NCI-H128 (cell line): ENCODE measurements at regions not wholly inside any gene's neighbourhood (a gene's known extent, or its start where the extent isn't known, plus 50 kb on each side); places are given as distances from the start of the nearest gene placed in this dataset.
"Not testable (repeated sequence)": the region's sequence is repeated elsewhere in the genome, so short reads cannot be mapped to it uniquely, and the experiment has no call there.

Experiments
- DNase-seq: peaks from one replicate; lab custom pipeline; 2025; ENCODE audit not compliant: unreplicated experiment; lab: John Stamatoyannopoulos, UW

DNA sequence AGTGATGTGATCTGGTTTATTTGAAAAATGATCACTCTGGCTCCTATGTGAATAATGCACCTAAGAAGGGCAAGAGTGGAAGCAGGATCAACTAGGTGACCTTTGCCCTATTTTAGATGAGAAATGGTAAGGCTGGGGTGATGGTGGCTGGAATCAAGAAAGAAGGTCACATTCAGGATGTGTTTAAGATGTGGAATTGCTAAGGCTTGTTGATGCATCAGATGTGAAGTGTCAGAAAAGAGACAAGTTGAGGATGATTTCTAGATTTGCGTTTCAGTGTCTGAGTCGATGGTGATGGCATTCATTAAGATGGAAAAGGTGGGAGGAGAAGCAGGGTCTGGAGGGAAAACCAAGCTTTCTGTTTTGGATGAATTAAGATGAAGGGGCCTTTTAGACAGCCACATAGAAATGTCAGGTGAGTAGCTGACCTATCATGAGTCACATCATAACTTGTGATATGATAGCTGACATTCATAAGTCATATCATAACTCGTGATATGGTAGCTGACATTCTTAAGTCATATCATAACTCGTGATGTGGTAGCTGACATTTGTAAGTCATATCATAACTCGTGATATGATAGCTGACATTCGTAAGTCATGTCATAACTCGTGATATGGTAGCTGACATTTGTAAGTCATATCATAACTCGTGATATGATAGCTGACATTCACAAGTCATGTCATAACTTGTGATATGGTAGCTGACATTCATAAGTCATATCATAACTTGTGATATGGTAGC lies 101.2 kb upstream of the SEC11C start:
- DNase-seq = no peak

DNA sequence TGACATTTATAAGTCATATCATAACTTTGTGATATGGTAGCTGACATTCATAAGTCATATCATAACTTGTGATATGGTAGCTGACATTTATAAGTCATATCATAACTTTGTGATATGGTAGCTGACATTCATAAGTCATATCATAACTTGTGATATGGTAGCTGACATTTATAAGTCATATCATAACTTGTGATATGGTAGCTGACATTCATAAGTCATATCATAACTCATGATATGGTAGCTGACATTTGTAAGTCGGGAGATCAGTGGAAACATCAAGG lies 100.7 kb upstream of the SEC11C start:
- DNase-seq = not testable (repeated sequence)

DNA sequence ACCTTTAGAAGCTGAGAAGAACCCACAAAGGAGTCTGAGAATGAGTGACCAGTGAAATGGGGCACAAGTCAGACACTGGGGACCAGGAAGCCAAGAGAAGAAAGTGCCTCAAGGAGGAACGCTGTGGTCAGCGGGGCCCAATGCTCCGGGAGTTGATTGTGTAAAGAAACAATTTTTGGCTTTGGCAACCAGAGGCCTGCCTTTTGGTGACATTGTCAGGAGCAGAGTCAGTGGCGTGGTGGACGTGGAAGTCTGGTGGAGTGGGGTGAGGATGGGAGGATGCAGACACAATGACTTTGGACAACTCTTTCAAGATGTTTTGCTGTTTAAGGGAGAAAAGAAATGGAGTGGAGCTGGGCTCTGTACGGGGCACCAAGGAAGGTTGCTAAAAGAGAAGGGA lies 100.2 kb upstream of the SEC11C start:
- no peak for DNase-seq

DNA sequence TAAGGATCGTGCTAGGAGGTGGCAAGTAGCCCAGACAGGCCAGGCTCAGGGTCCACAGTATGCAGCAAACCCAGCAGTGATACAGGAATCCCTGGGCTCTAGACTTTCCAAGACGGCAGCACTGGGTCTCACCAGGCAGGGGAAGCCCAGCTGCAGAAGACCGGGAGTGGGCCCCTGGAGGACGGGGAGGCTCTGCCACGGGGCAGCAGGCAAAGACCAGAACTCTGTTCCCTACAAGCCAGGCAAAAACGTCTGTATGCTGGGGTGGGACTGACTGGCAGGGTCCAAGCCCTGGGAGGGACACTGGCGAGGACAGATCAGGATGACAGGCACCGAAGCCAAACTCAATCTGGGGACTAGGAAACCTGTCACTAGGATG lies 98.9 kb upstream of the SEC11C start:
- no peak for DNase-seq

DNA sequence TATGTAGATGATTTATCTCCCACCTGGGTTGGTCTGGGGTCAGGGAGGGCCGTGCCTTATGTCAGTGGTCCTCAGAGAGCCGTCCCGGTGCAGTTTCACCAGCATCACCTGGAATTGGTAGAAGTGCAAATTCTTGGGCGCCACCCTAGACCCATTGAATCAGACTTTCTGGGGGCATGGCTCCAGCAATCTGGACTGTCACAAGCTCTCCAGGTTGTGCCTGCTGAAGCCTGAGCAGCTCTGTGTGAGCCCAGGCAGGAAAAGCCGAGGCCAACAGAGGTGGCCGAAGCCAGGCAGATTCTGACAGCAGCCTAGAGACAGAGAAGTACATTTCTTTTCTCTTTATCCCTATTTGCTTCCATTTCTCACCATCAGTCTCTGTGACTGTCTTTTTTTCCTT lies 98.4 kb upstream of the SEC11C start:
- DNase-seq = no peak

DNA sequence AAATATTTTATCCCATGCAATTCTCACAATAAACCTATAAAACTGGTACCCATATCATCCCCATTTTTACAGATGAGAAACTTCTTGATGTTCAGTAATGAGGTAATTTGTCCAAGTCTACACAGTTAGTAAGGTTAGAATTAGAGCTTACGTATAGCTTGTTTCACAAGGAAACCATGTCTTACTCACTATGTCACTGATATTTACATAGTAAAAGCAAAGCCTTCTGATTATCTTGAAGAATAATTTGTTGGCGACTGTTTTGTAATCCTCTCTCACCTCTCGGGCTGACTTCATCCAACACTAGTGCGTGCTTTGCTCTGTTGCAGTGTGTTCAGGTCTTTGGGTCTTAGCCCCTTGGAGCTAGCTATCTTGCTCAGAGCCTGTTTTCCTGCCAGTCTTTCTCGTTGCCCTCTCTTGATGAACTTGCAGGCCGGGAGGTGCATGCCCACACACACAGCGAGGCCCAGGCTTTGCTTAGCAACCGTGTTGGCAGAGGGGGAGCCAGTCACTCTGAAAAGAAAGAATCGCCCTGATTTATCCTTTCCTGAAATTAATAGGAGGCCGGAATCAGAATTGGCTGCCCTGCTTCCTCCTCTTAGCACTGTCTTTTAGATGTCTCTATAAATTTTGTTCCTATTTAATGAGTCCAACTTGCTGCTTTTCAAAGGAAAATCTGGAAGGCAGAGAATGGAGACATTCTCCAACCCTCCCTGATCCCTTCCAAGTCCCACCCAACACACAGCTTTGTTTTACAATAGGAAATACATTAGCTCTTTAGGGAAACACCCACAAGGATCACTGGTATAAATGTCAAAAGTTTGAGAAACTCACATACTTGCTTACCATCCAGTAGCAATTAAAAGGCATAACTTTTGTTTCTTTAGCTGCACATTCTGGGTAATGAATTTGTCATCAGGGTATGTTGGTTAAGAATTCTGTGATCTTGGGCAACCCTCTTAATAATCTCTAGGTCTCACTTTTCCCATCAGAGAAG lies 97.6 kb upstream of the SEC11C start:
- no peak for DNase-seq

DNA sequence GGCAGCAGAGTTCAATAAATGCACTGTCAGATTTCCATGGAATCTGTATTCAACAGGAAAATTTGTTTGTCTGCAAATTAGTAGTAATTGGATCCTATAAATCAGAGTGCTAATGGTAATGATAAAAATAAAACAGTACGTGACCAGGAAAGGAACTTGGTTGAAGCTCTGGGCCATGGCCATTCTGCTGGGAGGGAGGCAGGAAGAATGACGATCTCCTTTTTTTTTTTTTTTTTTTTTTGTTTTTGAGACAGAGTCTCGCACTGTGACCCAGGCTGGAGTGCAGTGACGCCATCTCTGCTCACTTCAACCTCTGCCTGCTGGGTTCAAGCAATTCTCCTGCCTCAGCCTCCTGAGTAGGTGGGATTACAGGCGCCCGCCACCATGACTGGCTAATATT lies 94.8 kb upstream of the SEC11C start:
- no peak for DNase-seq

DNA sequence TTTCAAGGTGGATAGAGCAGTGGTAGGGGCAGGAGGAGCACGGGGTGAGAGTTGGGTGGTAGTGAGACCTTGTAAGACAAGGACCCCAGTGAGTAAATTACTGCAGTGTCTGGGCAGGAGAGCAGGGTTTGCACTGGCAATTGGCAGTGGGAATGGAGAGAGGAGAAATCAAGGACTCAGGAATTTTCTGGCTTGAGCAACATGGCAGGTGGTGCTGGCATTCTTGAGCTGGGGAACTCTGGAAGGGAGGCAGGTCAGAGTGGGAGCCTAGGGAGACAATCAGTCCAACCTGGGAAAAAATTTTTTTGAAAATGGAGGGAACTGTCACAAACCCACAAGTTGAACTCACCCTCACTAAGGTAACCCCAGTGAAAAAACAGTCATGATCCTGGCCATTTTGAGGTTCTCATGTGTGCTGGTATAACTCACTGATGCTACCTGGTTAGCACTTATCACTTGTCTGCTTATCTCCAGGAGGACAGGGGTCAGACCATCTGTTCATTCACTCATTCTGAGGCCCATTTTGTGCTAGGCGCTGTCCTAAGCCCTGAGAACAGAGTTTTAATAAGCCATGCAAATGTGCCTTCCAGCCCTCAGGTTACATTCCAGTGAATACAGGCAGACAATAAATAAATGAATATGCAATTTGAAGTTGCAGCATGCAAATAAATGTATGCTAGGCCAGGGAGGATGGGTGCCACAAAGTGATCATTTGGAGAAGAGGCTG lies 92.2 kb upstream of the SEC11C start:
- no peak for DNase-seq

DNA sequence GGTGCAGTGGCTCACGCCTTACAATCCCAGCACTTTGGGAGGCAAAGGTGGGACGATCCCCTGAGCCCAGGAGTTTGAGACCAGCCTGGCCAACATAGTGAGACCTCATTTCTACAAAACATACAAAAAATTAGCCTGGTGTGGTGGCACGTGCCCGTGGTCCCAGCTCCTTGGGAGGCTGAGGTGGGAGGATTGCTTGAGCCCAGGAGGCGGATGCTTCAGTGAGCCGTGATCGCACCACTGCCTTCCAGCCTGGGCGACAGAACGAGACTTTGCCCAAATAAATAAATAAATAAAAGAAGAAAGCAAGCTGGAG lies 91.7 kb upstream of the SEC11C start:
- no peak for DNase-seq

DNA sequence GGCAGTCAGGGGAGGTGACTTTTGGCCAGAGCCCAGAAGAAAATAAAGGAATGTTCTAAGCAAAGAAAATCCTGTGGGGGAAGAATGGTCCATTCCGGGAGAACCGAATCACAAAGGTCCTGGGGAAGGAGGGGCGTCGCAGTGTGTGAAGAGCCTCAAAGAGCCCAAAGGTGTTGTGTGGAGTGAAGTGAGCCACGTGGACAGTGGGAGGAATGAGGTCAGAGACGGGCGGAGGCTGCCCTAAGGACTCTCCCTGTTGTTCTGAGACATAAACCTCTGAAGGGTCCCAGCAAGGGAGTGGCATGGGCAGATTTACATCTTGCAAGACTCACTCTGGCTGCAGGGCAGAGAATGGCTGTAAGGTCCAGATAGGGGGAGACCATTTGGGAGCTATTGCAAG lies 91.3 kb upstream of the SEC11C start:
- DNase-seq = no peak

DNA sequence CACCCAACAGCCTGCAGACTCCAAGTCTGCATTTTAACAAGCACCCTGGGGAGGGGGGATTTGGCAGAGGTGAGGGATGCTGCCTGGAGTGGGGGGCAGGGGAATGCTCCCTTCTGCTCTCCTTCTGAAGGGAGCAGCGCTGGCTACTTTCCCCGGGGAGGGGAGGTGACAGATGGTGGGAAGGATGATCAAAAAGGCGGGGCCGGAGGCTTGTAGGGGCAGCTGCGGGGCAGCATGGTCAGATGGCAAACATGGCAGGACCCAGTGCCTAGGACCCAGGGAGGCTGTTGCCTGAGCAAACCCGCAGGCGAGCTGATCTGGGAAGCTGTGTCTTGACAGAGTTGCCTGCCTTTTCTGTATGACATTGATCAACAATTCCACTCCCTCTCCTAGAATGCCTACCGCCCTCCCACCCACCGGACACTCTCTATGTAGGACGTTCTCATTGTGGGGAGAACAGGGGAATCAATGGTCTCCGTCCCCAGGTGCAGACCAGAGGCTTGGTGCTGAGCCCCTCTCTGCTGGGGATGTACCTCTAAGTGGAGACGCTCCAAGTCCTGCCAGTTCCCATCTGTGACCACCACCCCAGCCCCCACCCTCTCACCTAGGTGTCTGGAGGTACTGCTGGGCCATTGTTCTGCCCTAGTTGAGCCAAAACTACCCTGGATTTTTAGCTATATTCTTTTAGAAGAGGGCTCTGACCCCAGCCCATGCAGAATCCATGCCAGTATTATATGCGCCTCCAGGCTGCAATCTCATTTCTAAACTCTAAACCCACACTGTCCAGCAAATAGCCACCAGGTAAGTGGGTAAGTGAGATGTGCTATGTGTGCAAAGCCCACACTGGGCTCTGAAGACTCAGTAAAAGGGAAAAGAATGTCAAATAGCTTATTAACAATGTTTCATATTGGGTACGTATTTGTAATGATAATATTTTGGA lies 89.7 kb upstream of the SEC11C start:
- DNase-seq = no peak

DNA sequence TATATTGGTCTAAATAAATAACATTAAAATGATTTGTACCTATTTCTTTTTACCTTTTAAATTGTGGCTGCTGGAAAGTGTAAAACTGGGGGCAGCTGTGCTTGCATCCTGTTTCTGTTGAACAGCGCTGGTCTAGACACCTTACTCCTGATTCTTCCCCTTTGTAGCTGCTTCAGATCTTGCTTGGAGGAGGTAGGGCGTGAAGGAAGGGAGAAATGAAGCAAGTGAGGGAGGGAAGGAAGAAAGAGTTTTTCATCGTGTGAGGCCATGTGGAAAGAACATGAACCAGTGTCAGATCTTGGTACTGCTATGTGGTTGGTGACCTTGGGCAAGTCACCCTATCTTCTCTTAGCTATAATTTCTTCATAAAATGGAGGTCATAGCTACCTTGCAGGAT lies 89.0 kb upstream of the SEC11C start:
- DNase-seq = no peak

DNA sequence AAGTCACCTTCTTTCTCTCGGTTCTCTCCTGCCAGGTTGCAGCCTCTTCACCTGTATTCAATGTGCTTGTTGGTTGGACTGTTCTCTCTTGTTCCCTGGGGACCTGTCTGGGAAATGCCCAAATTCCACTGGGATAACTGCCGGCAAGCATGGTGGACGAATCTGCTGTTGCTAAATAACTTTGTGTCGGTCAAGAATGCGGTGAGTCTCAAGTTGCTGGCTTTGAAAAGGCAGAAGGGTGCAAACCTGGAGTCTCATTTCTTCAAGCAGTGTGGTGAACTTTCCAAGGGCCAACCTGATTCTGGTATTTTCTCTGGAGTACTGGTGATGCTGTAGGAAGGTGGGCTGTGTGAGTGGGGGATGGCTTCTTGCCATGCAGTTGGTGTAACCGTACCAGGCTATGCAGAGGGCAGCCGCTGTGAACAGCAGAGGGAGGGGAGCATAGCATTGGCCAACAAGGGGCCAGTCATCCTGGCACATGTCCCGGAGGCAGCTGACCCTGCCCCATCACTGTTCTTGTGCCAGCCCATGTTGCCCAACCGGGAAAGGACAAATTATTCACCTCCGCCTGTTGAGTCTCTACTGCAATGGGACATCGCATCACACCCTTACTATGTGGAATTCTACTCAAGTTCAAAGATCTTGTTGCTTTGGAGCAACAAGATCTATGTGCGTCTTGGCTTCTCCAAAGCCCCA lies 88.1 kb upstream of the SEC11C start:
- no peak for DNase-seq

DNA sequence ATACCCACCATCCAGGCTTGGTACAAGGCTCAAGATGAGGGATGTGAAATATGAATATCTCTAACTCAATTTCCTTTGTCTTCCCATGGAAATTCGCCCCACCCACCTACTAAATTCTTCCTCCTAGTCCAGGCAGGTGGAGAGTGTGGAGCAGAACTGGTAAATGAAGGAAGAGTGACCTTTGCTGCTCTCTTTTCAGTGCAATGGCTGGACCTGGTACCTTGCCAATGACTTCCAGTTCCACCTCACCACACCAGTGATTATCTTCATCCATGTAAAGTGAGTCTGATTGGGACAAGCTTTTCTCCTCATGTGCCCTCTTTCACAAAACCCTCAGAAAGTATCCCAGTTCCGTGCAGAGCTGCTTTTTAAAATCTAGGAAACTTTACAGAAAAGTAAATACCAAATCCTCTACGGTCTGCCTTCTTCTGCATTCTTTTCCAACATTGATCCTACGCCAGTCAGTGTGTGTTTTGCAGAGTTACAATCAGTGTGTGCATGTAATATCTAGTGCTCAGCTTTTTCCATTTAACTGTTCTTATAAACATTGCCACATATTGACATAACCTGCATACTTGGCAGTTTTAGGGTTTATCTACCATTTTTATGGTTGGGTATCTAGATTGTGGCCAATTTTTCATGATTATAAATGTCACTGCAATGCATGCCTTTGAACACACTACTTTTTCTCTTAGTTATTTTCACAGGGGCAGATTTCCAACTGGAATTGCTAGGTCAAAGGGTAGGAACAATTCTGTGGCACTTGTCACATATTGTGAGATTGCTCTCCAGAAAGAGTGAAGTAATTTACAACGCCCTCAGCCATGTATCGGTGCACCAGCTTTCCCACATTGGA lies 86.5 kb upstream of the SEC11C start:
- no peak for DNase-seq

DNA sequence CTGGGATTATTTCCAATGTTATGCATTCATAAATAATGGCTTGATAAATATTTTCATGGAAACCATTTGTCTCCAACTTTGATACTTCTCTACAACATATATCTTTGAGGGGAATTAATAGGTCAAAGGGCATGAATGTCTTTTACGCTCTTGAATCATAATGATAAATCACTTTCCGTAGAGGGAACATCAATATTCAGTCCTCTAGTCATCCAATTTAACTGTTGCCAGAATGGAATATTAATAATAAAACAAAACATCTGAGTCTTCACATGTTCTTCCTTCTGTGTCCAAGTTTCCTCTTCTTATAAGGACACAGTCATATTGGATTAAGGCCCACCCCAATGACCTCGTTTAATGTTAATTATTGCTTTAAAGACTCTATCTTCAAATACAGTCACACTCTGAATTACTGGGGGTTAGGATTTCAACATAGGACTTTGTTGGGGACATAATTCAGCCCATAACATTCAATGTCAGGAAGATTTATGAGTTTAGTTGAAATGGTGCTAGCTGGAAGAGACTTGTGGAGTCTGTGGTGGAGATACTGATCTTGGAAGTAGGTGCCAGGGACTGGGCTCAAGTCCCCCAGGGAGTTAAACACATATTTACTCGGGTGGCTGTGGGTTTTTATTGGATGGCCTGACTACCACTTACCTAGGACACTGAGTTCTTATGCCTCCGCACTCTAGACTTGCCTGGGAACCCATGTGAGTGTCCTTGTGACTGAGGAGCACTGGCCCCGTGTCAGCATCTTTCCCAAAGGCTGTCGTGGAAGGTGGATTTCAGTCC lies 85.0 kb upstream of the SEC11C start:
- no peak for DNase-seq

DNA sequence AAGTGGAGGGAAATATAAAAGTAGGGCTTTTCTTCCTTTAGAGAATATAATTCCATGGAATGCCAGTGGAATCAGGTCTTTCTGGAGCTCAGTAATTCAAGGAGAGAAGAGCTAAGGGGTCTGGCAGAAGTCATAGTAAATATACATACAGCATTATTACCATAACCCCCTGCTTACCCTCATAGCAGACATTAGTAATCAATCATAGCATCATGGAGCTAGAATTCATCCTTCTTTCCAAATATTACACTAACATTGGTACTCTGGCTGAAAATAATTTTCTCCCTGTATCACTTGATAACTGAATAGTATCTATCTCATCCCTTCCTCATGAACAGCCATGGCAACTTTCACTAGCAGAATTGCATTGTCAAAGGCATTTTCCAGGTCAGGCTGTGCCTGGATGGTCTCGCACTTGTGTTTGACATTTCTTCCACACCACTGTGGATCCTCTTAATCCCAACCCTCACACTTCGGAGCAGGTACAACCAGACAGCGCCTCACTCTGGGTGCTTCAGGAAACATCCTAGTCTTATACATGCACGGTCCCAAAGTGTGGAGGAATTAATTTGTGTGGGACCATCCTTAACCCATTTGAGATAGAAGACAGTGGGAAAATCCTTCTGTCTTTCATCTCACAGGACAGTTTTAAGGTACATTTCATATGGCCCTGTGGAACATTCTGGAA lies 84.2 kb upstream of the SEC11C start:
- no peak for DNase-seq

DNA sequence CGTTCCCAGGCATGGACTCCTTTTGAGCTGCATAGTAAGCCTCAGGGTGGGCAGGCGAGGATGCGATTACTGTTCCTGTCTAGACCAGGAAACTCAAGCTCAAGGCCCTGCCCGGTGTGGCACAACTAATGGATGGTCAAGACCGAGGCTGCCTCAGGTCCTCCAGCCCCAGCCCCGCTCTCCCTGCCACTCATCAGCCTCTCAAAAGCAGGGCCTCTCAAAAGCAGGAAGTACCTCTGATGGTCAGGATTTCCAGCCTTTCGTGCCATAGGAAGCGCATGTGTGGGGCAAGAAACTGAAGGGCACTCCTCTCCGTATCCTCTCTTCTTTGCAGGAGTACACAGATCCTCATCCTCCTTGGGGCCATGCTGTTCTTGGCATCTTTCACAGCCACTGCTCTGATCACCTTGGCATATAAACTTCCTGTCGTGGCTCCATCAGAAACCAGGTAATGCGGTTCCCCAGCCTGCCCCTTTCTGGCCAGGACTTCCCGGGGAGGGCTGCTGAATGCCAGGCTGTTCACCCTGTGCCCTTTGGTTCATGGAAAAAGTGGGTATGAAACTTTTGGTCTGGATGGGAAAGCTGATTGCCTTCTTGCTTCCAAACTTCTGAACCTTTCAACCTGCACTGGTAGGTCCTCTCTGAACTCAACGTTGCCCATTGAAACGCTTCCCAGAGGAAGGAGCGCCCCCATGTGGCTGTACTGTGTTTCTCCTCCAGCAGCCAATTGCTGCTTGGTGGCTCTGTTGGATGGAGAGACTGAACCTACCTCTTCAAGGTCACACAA lies 82.8 kb upstream of the SEC11C start:
- peak; percentile 52 for DNase-seq
